Kidney tubule cell (primary cell): ENCODE measurements at regions not wholly inside any gene's neighbourhood (a gene's known extent, or its start where the extent isn't known, plus 50 kb on each side); places are given as distances from the start of the nearest gene placed in this dataset.

Experiments
- DNase-seq: peaks from one replicate; pipeline ENCODE4 v3.0.0-alpha.2; 2018; ENCODE audit warnings: low spot score

- DNase-seq = no peak
These were observed 604.0 kb downstream of the NOVA1 start for GRCh38 chr14:25993830-25994229.

- DNase-seq = no peak
These were observed 609.3 kb downstream of the NOVA1 start for GRCh38 chr14:25988536-25988935.

GRCh38 chr14:25955772-25956171 lies 642.1 kb downstream of the NOVA1 start:
- DNase-seq = no peak

DNA sequence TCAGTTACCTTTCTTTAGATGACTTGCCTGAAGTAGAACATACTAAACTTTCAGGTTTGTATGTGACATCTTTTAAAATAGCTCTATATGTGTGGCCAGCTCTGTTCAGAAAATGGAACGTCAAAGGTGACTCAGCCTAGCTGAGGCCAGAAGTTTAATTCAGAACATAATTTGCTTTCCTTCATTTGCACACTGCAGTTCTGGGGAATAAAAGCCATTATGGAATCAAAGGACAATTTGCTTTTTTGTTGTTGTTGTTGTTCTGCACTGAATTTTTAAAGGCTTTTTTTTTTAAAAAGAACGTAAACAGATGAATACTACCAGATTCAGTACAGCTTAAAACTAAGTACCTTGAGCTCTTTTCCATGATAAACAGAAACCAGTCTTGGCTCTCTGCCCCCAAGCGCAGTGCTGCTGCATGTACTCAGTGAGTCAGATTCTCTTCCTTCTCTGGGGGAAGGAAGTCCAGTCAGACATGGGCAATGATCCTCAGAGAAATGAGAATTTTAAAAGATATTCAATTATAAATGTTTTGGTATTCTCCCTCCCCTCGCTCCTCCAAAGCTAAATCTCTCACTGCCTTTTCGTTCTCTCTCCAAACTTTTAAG lies 644.2 kb downstream of the NOVA1 start:
- peak; percentile 62 for DNase-seq

DNA sequence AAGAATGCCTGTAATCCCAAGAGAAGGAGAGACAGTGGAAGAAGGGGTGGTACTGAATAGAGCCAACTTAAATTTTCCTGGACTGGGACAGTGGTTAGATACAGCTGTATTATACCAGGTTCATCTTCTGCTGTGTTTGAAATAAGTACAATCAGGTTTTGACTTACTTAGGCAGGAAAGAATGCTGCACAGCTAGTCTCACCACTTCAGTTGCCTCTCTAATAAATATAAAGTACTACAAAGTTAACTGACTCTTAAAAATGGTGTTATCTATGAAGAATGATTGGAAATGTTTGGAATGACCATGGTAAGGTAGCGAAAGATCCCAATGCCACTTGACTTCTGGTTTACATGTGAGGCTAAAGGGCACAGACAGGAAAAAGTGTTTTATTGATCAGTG lies 652.1 kb downstream of the NOVA1 start:
- DNase-seq = no peak

- no peak for DNase-seq
These were observed 653.8 kb downstream of the NOVA1 start for GRCh38 chr14:25944020-25944419.

- DNase-seq = no peak
These were observed 654.5 kb downstream of the NOVA1 start for GRCh38 chr14:25943329-25943728.

DNA sequence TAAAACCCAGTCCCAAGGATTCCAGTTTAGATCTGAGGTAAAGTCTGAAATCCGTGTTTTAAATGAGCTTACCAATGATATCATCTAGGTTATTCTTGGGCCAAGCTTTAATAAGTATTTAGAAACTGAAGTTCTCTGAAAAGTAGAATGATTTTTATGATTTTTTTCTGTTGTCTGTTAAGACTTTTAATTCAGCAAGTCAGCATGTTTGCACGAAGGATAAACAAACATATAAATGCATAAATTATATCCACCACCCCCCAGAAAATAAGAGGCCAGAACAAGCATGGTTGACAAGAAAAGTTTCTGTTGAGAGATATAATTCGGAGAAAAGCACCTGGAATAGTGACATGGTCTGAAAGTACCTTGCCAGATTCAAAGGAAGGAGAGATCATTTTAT lies 655.7 kb downstream of the NOVA1 start:
- DNase-seq = no peak

- no peak for DNase-seq
These were observed 664.1 kb downstream of the NOVA1 start for GRCh38 chr14:25933731-25934130.

DNA sequence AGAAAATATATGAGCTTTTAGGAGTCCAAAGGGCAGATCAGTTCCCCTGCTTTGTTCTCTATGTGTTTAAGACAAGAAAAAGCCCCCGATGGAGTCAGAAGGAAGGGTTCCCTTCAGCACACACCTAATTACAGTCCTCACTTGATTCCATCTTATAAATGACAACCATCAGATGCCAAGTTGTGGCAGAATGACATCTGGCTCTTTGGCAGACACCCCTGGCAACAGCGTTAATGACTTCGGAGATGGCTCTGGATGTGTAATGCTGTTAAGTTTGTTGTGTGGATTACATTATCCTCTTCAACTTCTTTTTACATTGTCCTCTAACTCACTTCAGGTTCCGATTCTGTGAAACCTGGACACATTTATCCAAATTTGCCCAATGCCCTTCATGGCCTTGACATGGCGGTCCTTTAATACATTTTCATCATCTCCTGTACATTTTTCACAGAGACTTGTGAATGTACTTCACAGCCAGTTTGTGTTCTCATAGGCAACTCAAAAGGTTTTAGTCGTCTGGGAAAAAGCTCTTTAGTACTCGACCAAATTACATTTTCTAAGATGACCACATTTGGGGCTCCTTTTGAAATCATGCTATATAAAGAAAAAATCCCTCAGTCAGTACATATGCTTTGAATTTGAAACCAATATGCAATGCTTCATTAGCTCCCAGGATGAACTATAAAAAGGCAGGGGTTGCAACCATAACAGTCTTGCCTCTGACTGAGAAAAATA lies 667.8 kb downstream of the NOVA1 start:
- DNase-seq = no peak

GRCh38 chr14:25911831-25912230 lies 686.0 kb downstream of the NOVA1 start:
- no peak for DNase-seq

GRCh38 chr14:25909045-25909747 lies 688.6 kb downstream of the NOVA1 start:
- DNase-seq = no peak

- DNase-seq = no peak
These were observed 689.4 kb downstream of the NOVA1 start for GRCh38 chr14:25908277-25909044.

DNA sequence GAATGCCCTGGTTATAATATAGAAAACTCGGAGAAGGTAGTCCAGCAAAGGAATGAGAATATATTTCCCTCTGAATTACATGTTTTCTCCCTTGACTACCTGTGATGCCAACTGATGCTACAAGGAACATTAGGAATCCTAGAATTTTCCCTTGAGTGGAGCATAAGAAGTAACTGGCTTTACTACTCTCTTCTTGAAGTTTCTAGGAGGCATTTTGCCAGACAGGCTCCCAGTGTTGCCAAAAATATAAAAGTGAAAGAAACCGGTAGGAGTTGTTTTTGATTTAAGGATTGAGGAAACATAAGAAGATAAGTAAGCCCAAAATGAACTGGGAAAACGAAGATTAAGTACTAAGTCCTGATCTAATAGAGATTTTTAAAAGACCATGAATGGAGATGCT lies 693.4 kb downstream of the NOVA1 start:
- no peak for DNase-seq

DNA sequence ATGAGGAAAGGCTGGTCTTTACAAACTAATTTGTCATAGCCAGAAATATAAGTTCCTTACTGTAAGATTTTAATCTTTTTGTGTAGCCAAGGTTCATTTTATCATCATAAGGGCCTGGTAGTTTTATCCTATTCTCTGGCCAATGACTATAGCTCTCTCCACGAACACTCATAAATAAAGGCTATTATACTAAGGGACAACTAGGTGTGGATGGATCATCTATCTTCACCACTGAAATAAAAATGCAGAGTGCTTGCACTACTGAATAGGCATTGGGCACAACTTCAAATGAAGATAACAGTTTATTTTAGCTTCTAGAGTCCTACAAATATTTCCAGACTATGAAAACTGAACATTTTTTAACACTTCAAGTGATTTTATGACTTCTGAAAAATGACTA lies 698.6 kb downstream of the NOVA1 start:
- DNase-seq = no peak

GRCh38 chr14:25896777-25897176 lies 701.1 kb downstream of the NOVA1 start:
- no peak for DNase-seq

GRCh38 chr14:25895740-25896139 lies 702.1 kb downstream of the NOVA1 start:
- DNase-seq = no peak

DNA sequence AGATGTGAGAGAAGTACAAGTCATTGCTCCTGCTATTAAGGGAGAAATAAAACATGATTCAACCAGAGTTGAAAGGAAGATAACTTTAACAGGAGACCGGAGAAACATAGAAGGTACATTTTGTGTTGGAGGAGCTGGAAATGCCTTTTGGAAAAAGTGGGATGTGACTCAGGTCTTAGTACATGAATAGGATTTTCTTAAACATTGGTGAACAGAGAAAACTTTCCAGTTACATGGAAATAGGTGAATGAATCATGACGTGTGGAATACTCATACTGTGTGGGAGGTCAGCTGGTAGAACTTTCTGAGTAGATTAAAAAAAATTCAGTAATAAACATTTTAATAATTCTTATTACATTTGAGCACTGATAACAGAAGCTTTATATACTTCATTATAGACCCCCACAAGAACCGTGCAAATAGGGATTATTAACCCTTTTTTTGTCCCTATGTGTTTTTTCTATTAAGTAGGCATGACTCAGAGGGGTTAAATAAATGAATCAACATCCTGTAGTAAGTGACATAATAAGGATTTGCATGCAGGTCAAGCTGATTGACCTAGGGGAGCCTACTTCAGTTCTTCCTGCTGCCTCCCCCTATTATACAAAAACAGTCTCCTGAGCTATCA lies 710.5 kb downstream of the NOVA1 start:
- peak; percentile 81 for DNase-seq

- DNase-seq = no peak
These were observed 713.2 kb downstream of the NOVA1 start for GRCh38 chr14:25884657-25885056.

DNA sequence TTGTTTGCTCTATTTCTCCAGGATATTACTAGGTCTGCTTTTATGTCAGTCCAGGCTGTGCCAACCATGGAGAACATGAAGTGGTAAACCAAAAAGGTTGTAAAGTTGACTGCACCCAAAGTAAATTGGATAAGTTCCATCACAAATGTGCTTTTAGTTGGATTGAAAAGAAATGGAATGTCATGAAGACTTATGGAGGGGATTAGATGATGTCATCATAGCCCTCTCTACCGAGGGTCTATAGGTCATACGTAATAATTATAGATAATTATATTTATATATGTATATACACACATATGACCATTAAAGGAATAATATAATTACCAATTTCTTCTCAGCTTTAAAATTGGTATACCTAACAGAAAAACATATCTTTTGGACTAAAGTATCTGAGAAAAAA lies 714.9 kb downstream of the NOVA1 start:
- no peak for DNase-seq

- no peak for DNase-seq
These were observed 722.4 kb downstream of the NOVA1 start for GRCh38 chr14:25875475-25875874.

GRCh38 chr14:25869854-25870253 lies 728.0 kb downstream of the NOVA1 start:
- DNase-seq = no peak
